SU-DHL-6 (cell line): ENCODE measurements at regions not wholly inside any gene's neighbourhood (a gene's known extent, or its start where the extent isn't known, plus 50 kb on each side); places are given as distances from the start of the nearest gene placed in this dataset.

Source experiments
- H2AFZ ChIP-seq: fragments of 200-600 bp; sonication (generic); 2 replicates; pipeline ENCODE4 v1.6.1; 2014; ENCODE audit warnings: low read depth, mild to moderate bottlenecking, moderate library complexity, mixed read lengths, antibody characterized with exemption, low read length; ENCODE audit not compliant: severe bottlenecking
- H3F3A ChIP-seq: fragments of 200-600 bp; shearing (Covaris generic); 2 replicates; pipeline ENCODE4 v1.6.0; 2016; ENCODE audit warnings: antibody characterized with exemption, mild to moderate bottlenecking; ENCODE audit not compliant: insufficient read depth
- H3K27ac ChIP-seq: fragments of 200-600 bp; sonication (generic); 2 replicates; pipeline ENCODE4 v1.5.1; 2016; ENCODE audit warnings: low read depth, mild to moderate bottlenecking, low read length, moderate library complexity, mixed read lengths
- H3K27me3 ChIP-seq: fragments of 200-600 bp; sonication (generic), shearing (Covaris generic); 2 replicates; pipeline ENCODE4 v1.6.0; 2014; ENCODE audit warnings: mild to moderate bottlenecking, low read length
- H3K36me3 ChIP-seq: fragments of 200-600 bp; sonication (generic); 2 replicates; pipeline ENCODE4 v1.6.1; 2014; ENCODE audit warnings: mild to moderate bottlenecking, low read length, mixed read lengths
- H3K4me2 ChIP-seq: fragments of 300-600, 200-600 bp; shearing (Covaris generic), sonication (generic); 2 replicates; pipeline ENCODE4 v1.6.0; 2014; ENCODE audit warnings: low read length, low read depth, mild to moderate bottlenecking; ENCODE audit not compliant: poor library complexity, severe bottlenecking
- H3K4me3 ChIP-seq: fragments of 200-600 bp; sonication (generic); 2 replicates; pipeline ENCODE4 v1.5.1; 2014; ENCODE audit warnings: antibody characterized with exemption, low read length, mild to moderate bottlenecking, mixed read lengths; ENCODE audit not compliant: insufficient read depth, poor library complexity, severe bottlenecking
- H3K79me2 ChIP-seq: fragments of 200-600 bp; sonication (generic); 2 replicates; pipeline ENCODE4 v1.6.1; 2014; ENCODE audit warnings: mild to moderate bottlenecking, low read length, moderate library complexity; ENCODE audit not compliant: insufficient read depth
- H3K9ac ChIP-seq: fragments of 200-600 bp; sonication (generic); 2 replicates; pipeline ENCODE4 v1.7.0; 2014; ENCODE audit warnings: mild to moderate bottlenecking, low read length
- H3K9me2 ChIP-seq: fragments of 200-600 bp; sonication (generic); replicated peaks from 2 replicates; pipeline ENCODE4 v1.6.1; 2014; ENCODE audit warnings: low read length; ENCODE audit not compliant: insufficient read depth
- H3K9me3 ChIP-seq: fragments of 200-600 bp; sonication (generic); 2 replicates; pipeline ENCODE4 v1.6.1; 2014; ENCODE audit warnings: low read length, mixed read lengths; ENCODE audit not compliant: insufficient read depth
- H4K20me1 ChIP-seq: fragments of 200-600 bp; sonication (generic); 2 replicates; pipeline ENCODE4 v1.6.1; 2014; ENCODE audit warnings: low read depth, mild to moderate bottlenecking, antibody characterized with exemption, low read length, moderate library complexity, mixed read lengths
- CTCF ChIP-seq: fragments of 200-600 bp; sonication (generic); IDR thresholded peaks from one replicate; pipeline ENCODE4 v1.5.1; 2017; ENCODE audit warnings: antibody characterized with exemption, mild to moderate bottlenecking, low read length, moderate library complexity; ENCODE audit not compliant: insufficient read depth, poor library complexity, severe bottlenecking
- EZH2phosphoT487 ChIP-seq: fragments of 200-600 bp; sonication (generic), shearing (Covaris generic); conservative IDR thresholded peaks from 2 replicates; pipeline ENCODE4 v1.6.1; 2018; ENCODE audit warnings: mild to moderate bottlenecking, antibody characterized with exemption, low read length, moderate library complexity, mixed read lengths

- H3K9me2 ChIP-seq: no peaks in the 10 kb centered on the region
- no peak overlapping the region for H3K9ac ChIP-seq
- no peaks in the 10 kb centered on the region for H3K27me3 ChIP-seq
- H3K36me3 ChIP-seq: no peaks in the 10 kb centered on the region
- no peak for TF ChIP-seq CTCF
- TF ChIP-seq EZH2phosphoT487: no peak
- no peaks in the 10 kb centered on the region for H4K20me1 ChIP-seq
- H3K79me2 ChIP-seq: no peaks in the 10 kb centered on the region
- H3K9me3 ChIP-seq: no peaks in the 10 kb centered on the region
- H3K27ac ChIP-seq: no peak overlapping the region
- H3K4me2 ChIP-seq: no peak overlapping the region
- H3F3A ChIP-seq: no peaks in the 10 kb centered on the region
- no peak overlapping the region for H3K4me3 ChIP-seq
- no peak overlapping the region for H2AFZ ChIP-seq
Measured at GRCh38 chr5:138649316-138649720, 74.1 kb upstream of the HSPA9 start.

DNA sequence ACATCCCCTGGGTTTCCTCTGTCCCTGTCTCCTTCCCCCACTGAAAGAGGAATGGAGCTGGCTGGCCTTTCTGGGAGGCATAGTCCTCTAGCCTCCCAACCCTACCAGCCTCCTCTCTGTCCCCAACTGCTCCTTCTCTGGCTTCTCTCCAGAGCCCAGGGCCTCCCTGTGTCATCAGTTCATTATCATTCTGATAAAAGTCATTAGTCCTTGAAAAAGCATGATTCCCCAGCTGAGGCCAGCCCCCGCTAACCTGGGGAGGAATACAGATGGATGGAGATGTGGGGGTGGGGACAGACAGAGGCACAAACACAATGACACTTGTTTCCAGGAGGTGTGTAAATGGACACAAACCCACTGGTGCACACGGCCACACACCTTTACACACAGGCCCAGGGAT is 73.6 kb upstream of the HSPA9 start:
- H3K9me2 ChIP-seq: no peaks in the 10 kb centered on the region
- H4K20me1 ChIP-seq: no peaks in the 10 kb centered on the region
- H3K4me3 ChIP-seq: no peak overlapping the region
- no peak overlapping the region for H2AFZ ChIP-seq
- no peaks in the 10 kb centered on the region for H3K9me3 ChIP-seq
- no peak overlapping the region for H3K9ac ChIP-seq
- TF ChIP-seq CTCF (no peak), EZH2phosphoT487 (no peak)
- H3K4me2 ChIP-seq: no peak overlapping the region
- no peaks in the 10 kb centered on the region for H3K27me3 ChIP-seq
- no peaks in the 10 kb centered on the region for H3K36me3 ChIP-seq
- H3K79me2 ChIP-seq: no peaks in the 10 kb centered on the region
- no peaks in the 10 kb centered on the region for H3F3A ChIP-seq
- H3K27ac ChIP-seq: no peak overlapping the region

DNA sequence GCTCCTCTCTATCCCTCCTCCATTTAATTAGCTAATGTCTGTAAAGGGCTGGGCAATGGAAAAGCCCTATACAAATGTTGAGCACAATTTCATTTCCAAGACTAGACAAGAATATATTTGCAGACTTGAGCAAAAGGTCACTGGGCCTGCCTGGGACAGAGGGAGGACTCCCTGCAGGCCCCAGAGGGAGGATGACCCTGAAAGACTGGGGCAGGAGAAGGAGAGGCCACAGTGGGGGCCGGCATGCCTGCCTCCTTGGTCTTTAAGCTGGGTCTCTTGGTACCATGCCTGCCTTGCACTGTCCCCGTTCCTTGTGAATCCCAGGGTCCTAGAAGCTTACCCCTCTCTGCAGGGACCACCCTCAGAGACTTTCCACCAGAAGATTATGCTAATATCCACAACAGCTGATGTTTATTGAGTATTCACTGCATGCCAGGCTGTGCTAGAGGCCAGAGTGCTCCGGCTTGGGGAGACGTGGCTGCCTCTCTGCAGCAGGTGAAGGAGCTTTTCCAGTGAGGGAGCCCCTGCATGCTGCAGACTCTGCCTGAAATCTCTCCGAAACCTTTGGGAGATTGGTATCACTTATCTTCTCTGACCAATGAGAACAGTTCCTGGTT is 72.7 kb upstream of the HSPA9 start:
- H2AFZ ChIP-seq: no peak overlapping the region
- H3K36me3 ChIP-seq: no peaks in the 10 kb centered on the region
- H3K9me2 ChIP-seq: no peaks in the 10 kb centered on the region
- H3F3A ChIP-seq: no peaks in the 10 kb centered on the region
- H3K79me2 ChIP-seq: no peaks in the 10 kb centered on the region
- no peaks in the 10 kb centered on the region for H3K27me3 ChIP-seq
- TF ChIP-seq CTCF (no peak), EZH2phosphoT487 (no peak)
- H3K9ac ChIP-seq: no peak overlapping the region
- H3K9me3 ChIP-seq: no peaks in the 10 kb centered on the region
- H3K4me3 ChIP-seq: no peak overlapping the region
- H4K20me1 ChIP-seq: no peaks in the 10 kb centered on the region
- no peak overlapping the region for H3K4me2 ChIP-seq
- no peak overlapping the region for H3K27ac ChIP-seq
